CD4-positive, CD25-positive, alpha-beta regulatory T cell (primary cell): ENCODE measurements at regions not wholly inside any gene's neighbourhood (a gene's known extent, or its start where the extent isn't known, plus 50 kb on each side); places are given as distances from the start of the nearest gene placed in this dataset.

Source experiments
- ATAC-seq, 2 donors: fragments of 150-1000 bp; cut with Tn5 transposase; one replicate each; pipeline ENCODE4 v1.10.0; 2021; ENCODE audit warnings: low read depth in 2 of 2, moderate number of reproducible peaks in 2 of 2, moderate library complexity in 1 of 2
- DNase-seq, 3 donors: peaks; one replicate each; pipeline versions ENCODE4 v3.0.0 to v3.0.0-alpha.2; 2012 to 2022; ENCODE audit warnings: mixed read lengths in 1 of 3
- H3K27ac ChIP-seq: one replicate; pipeline ENCODE4 v1.7.0; 2013; ENCODE audit warnings: mild to moderate bottlenecking, low read length; ENCODE audit not compliant: insufficient read depth, poor library complexity, severe bottlenecking
- H3K27me3 ChIP-seq: one replicate; pipeline ENCODE4 v1.7.0; 2013; ENCODE audit warnings: low read length; ENCODE audit not compliant: control insufficient read depth, insufficient read depth
- H3K36me3 ChIP-seq: one replicate; pipeline ENCODE4 v1.7.0; 2013; ENCODE audit warnings: mild to moderate bottlenecking, low read length, moderate library complexity; ENCODE audit not compliant: control insufficient read depth, insufficient read depth
- H3K4me1 ChIP-seq: 2 replicates; pipeline ENCODE4 v1.7.0; 2013; ENCODE audit warnings: mild to moderate bottlenecking, low read length; ENCODE audit not compliant: insufficient read depth, control insufficient read depth, poor library complexity, severe bottlenecking
- H3K4me3 ChIP-seq: one replicate; pipeline ENCODE4 v1.7.0; 2013; ENCODE audit warnings: low read depth, mild to moderate bottlenecking, low read length, moderate library complexity
- H3K9me3 ChIP-seq, 2 experiments: 1 replicate in 1 of 2; 2 replicates in 1 of 2; pipeline ENCODE4 v1.7.0; 2013; ENCODE audit warnings: low read length in 2 of 2, mild to moderate bottlenecking in 1 of 2, moderate library complexity in 1 of 2; ENCODE audit not compliant: control insufficient read depth in 2 of 2
- H3K27ac Mint-ChIP-seq, 3 donors: one replicate each; pipeline ENCODE4 v1.8.0; 2020 to 2022; ENCODE audit warnings: mild to moderate bottlenecking in 3 of 3, mixed read lengths in 3 of 3, moderate library complexity in 2 of 3
- H3K27me3 Mint-ChIP-seq: one replicate; pipeline ENCODE4 v1.8.0; 2022; ENCODE audit warnings: mild to moderate bottlenecking, mixed read lengths
- H3K36me3 Mint-ChIP-seq: one replicate; pipeline ENCODE4 v1.8.0; 2020; ENCODE audit warnings: mixed read lengths
- H3K4me1 Mint-ChIP-seq, 4 donors: one replicate each; pipeline ENCODE4 v1.8.0; 2020 to 2022; ENCODE audit warnings: mixed read lengths in 4 of 4, mild to moderate bottlenecking in 1 of 4
- H3K4me3 Mint-ChIP-seq, 4 donors: one replicate each; pipeline ENCODE4 v1.8.0; 2020 to 2022; ENCODE audit warnings: mild to moderate bottlenecking in 4 of 4, mixed read lengths in 4 of 4, moderate library complexity in 3 of 4
- H3K9me3 Mint-ChIP-seq, 7 donors: one replicate each; pipeline ENCODE4 v1.8.0; 2020 to 2022; ENCODE audit warnings: mixed read lengths in 7 of 7, mild to moderate bottlenecking in 3 of 7, moderate library complexity in 2 of 7

DNA sequence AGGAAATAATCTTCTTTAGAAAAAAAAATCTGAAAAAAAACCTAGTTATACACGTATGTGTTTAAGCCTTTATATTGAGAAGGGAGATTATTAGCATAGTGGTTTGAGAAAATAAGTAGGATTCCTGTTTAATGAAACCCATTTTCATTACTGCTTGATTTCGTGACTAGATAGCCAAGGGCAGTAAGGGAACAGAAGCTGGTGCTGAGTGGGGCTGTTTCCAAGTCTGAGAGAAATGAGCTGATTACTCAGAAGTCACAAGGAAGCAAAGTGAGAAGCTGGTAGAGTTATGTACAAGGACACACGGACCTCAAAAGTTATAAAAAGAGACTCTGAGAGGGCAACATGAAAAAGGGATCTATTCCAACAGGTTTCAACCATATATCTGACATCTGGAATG lies 256.5 kb downstream of the TTLL7 start:
- no peak for ATAC-seq
- no peak for DNase-seq
- no peaks in the 10 kb centered on the region for H3K9me3 Mint-ChIP-seq
- no peak overlapping the region for H3K4me3 ChIP-seq
- no peak overlapping the region for H3K27ac Mint-ChIP-seq
- no peaks in the 10 kb centered on the region for H3K27me3 Mint-ChIP-seq
- H3K4me3 Mint-ChIP-seq = no peak overlapping the region
- H3K36me3 ChIP-seq = no peaks in the 10 kb centered on the region
- no peaks in the 10 kb centered on the region for H3K27me3 ChIP-seq
- H3K27ac ChIP-seq = no peak overlapping the region
- no peaks in the 10 kb centered on the region for H3K9me3 ChIP-seq
- H3K36me3 Mint-ChIP-seq = no peaks in the 10 kb centered on the region
- H3K4me1 Mint-ChIP-seq = no peaks in the 10 kb centered on the region
- H3K4me1 ChIP-seq = no peaks in the 10 kb centered on the region

DNA sequence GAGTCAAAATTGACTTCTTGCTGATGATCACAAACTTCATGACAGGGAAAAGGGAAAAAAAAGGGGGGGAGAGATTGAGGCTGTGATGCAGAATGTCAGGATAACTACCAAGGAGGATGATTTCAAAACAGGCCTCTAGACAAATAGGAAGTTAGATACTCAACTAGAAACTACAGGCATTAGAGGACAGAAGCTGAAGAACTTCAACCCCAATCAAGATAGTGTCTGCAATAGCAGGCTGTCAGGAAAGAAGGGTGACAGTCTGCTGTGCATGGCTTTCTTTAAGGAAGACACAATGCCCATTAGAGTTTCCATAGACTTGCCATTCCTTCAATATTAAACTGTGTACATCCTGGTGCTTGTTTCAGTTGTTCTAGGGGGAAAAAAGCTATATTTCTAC lies 257.2 kb downstream of the TTLL7 start:
- H3K9me3 Mint-ChIP-seq = no peaks in the 10 kb centered on the region
- Histone ChIP-seq H3K4me3 (no peak overlapping the region), H3K4me1 (no peaks in the 10 kb centered on the region), H3K36me3 (no peaks in the 10 kb centered on the region), H3K27me3 (no peaks in the 10 kb centered on the region), H3K9me3 (no peaks in the 10 kb centered on the region), H3K27ac (no peak overlapping the region)
- no peaks in the 10 kb centered on the region for H3K27me3 Mint-ChIP-seq
- H3K4me1 Mint-ChIP-seq = no peaks in the 10 kb centered on the region
- DNase-seq (no peak), ATAC-seq (no peak)
- no peak overlapping the region for H3K27ac Mint-ChIP-seq
- H3K4me3 Mint-ChIP-seq = no peak overlapping the region
- H3K36me3 Mint-ChIP-seq = no peaks in the 10 kb centered on the region

DNA sequence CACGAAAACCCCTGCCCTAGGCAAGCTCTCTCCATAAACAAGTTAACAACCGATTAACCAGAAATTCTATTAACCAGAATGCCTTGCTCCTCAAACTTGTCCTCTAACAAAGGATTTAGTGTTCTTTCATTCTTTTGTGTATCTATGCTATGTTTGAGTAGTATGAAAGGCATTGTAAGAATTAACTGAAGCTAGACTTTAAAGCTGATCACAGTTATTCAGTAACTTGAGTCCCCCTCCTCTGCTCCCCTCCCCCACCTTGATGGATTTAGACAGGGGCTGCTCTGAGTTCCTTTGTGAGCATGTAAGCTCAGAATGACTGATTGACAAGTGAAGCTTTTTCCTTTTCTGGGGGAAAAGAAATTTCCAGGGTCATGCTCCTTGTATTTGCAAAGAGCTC lies 257.6 kb downstream of the TTLL7 start:
- no peaks in the 10 kb centered on the region for H3K36me3 ChIP-seq
- ATAC-seq (no peak), DNase-seq (no peak)
- no peaks in the 10 kb centered on the region for H3K27me3 ChIP-seq
- Mint-ChIP-seq H3K9me3 (no peaks in the 10 kb centered on the region), H3K27me3 (no peaks in the 10 kb centered on the region), H3K27ac (no peak overlapping the region), H3K4me3 (no peak overlapping the region), H3K4me1 (no peaks in the 10 kb centered on the region), H3K36me3 (no peaks in the 10 kb centered on the region)
- no peak overlapping the region for H3K4me3 ChIP-seq
- H3K27ac ChIP-seq = no peak overlapping the region
- H3K9me3 ChIP-seq = no peaks in the 10 kb centered on the region
- no peaks in the 10 kb centered on the region for H3K4me1 ChIP-seq

DNA sequence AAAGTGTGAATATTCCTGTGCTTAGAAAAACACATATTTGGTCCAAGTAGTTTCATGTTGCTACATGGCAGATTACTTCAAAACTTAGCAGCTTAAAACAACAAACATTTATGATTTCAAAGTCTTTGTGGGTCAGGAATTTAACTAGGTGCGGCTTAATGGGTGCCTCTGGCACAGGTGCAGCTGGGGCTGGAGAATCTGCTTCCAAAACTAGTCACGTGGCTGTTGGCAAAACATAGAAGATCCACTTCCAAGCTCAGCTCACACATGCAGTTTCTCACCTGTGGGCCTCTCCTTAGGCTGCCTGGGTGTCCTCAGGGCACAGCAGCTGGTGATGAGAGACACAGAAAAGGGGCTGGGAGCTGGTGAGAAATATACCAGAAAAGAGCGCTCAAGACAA lies 263.4 kb downstream of the TTLL7 start:
- no peak for DNase-seq
- no peaks in the 10 kb centered on the region for H3K9me3 ChIP-seq
- no peaks in the 10 kb centered on the region for H3K36me3 ChIP-seq
- no peak overlapping the region for H3K4me3 ChIP-seq
- no peaks in the 10 kb centered on the region for H3K27me3 ChIP-seq
- Mint-ChIP-seq H3K4me3 (peak overlapping the region in 1 of 4 donors; percentile 13), H3K27me3 (no peaks in the 10 kb centered on the region), H3K27ac (no peak overlapping the region), H3K9me3 (peaks cover 0 to 1% (median 0%) of the 10 kb centered on the region in 7 donors), H3K4me1 (no peaks in the 10 kb centered on the region), H3K36me3 (no peaks in the 10 kb centered on the region)
- no peak for ATAC-seq
- H3K27ac ChIP-seq = no peak overlapping the region
- no peaks in the 10 kb centered on the region for H3K4me1 ChIP-seq

DNA sequence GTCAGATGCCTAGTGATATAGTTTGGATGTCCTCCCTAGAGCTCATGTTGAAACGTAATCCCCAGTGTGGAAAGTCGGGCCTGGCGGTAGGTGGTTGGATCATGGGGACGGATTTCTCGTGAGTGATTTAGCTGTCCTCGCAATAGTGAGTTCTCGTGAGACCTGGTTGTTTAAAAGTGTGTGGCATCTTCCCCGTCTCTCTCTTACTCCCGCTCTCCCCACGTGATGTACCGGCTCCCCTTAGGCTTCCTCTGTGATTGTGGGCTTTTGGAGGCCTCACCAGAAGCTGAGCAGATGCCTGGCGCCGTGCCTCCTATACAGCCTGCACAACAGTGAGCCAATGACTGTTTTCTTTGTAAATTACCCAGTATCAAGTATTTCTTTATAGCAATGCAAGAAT lies 264.5 kb downstream of the TTLL7 start:
- Histone ChIP-seq H3K27ac (no peak overlapping the region), H3K4me1 (no peaks in the 10 kb centered on the region), H3K4me3 (no peak overlapping the region), H3K9me3 (no peaks in the 10 kb centered on the region), H3K27me3 (no peaks in the 10 kb centered on the region), H3K36me3 (no peaks in the 10 kb centered on the region)
- DNase-seq (no peak), ATAC-seq (no peak)
- Mint-ChIP-seq H3K36me3 (no peaks in the 10 kb centered on the region), H3K9me3 (peaks cover 0 to 1% (median 0%) of the 10 kb centered on the region in 7 donors), H3K27ac (no peak overlapping the region), H3K4me1 (no peaks in the 10 kb centered on the region), H3K27me3 (no peaks in the 10 kb centered on the region), H3K4me3 (no peak overlapping the region)

DNA sequence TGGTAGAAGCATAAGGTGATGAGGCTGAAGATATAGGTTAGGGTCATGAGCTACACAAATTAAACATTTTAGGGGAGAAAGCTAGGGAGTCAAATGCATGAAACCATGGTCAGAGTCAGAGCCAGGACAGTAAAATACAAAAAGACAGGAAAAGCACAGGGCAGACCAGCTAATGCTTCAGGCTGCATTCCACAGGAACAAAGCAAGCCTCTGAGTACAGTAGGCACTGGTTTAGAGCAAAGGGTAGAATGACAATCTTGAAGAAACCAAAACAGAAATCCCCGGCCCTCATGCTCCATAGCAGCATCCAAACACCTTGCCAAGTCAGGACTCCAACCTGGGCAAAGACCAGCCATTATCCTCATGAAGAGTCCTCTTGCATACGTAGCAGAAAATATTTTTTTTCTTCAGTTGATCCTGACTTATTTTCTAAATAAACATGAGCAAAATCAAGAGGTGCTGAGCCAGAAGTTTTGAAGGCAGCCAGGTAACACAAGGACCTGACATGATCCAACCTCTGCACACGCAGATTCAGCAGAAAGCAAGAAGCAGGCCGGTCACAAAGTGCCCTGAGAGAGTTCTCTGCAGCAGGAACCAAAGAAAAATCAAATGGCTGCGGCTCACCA lies 273.1 kb downstream of the TTLL7 start:
- no peak for ATAC-seq
- no peak overlapping the region for H3K27ac Mint-ChIP-seq
- H3K27me3 Mint-ChIP-seq = no peaks in the 10 kb centered on the region
- Histone ChIP-seq H3K27me3 (no peaks in the 10 kb centered on the region), H3K4me1 (no peaks in the 10 kb centered on the region), H3K27ac (no peak overlapping the region), H3K36me3 (no peaks in the 10 kb centered on the region), H3K9me3 (no peaks in the 10 kb centered on the region), H3K4me3 (no peak overlapping the region)
- no peak for DNase-seq
- no peaks in the 10 kb centered on the region for H3K4me1 Mint-ChIP-seq
- no peaks in the 10 kb centered on the region for H3K36me3 Mint-ChIP-seq
- peaks cover 0 to 1% (median 0%) of the 10 kb centered on the region in 7 donors for H3K9me3 Mint-ChIP-seq
- no peak overlapping the region for H3K4me3 Mint-ChIP-seq

DNA sequence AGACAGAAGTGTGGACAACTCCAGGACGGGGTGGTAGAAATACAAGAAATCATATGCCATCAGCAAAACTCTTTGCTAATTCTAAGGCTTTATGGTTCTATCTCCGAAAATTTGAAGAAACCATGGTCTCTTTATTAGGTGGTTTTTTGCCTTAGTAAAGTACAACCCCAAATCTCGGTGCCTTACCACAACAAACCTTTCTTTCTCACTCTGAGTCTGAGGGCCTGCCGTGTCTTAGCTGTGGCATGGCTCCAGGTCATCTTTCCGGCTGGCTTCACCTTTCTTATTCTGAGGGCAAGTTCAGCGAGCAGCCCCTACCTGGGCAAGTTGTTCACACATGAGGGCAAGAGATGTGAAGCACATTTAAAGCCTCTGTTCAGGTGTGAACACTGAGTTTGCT lies 280.6 kb downstream of the TTLL7 start:
- Histone ChIP-seq H3K27me3 (no peaks in the 10 kb centered on the region), H3K4me1 (no peaks in the 10 kb centered on the region), H3K9me3 (no peaks in the 10 kb centered on the region), H3K4me3 (no peak overlapping the region), H3K36me3 (no peaks in the 10 kb centered on the region), H3K27ac (no peak overlapping the region)
- Mint-ChIP-seq H3K4me1 (no peaks in the 10 kb centered on the region), H3K27me3 (no peaks in the 10 kb centered on the region), H3K4me3 (no peak overlapping the region), H3K9me3 (peaks cover 0 to 1% (median 0%) of the 10 kb centered on the region in 7 donors), H3K36me3 (no peaks in the 10 kb centered on the region), H3K27ac (no peak overlapping the region)
- ATAC-seq = no peak
- DNase-seq = no peak

DNA sequence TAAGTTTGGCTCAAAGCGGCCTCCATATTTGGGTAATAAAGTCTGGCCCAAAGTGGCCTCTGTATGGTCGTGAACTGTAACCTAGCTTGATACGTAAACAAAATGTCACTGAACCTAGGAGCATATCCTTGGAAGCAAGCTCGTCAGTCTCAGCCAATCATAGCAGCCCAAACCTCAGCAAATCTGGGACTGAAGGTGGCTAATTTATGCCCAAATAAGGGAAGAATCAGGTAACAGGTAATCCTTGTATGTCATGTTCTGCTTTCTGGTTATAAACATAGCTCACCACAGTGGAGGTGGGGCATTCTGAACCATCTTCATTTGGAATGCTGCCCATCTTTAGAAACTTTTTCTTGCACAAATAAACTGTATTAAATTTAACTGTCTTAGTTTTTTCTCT lies 281.1 kb downstream of the TTLL7 start:
- no peak overlapping the region for H3K27ac Mint-ChIP-seq
- ATAC-seq (no peak), DNase-seq (no peak)
- H3K36me3 Mint-ChIP-seq = no peaks in the 10 kb centered on the region
- Histone ChIP-seq H3K4me1 (no peaks in the 10 kb centered on the region), H3K27me3 (no peaks in the 10 kb centered on the region), H3K36me3 (no peaks in the 10 kb centered on the region), H3K9me3 (no peaks in the 10 kb centered on the region), H3K27ac (no peak overlapping the region), H3K4me3 (no peak overlapping the region)
- H3K4me3 Mint-ChIP-seq = no peak overlapping the region
- no peaks in the 10 kb centered on the region for H3K4me1 Mint-ChIP-seq
- peaks cover 0 to 1% (median 0%) of the 10 kb centered on the region in 7 donors for H3K9me3 Mint-ChIP-seq
- H3K27me3 Mint-ChIP-seq = no peaks in the 10 kb centered on the region
